Uterus (tissue), 3 donors: ENCODE measurements at regions not wholly inside any gene's neighbourhood (a gene's known extent, or its start where the extent isn't known, plus 50 kb on each side); places are given as distances from the start of the nearest gene placed in this dataset.
"Not testable (repeated sequence)": the region's sequence is repeated elsewhere in the genome, so short reads cannot be mapped to it uniquely, and the experiment has no call there.

Experiments
- DNase-seq, 2 donors: peaks; one replicate each; pipeline ENCODE4 v3.0.0-alpha.2; 2019 to 2020
- H3K27ac ChIP-seq, 2 donors: fragments of 200-600 bp; sonication (generic); 1 replicate in 1 of 2; 2 replicates in 1 of 2; pipeline ENCODE4 v1.5.1; 2016 to 2018
- H3K27me3 ChIP-seq, 2 donors: fragments of 200-600 bp; sonication (generic); one replicate each; pipeline ENCODE4 v1.5.1; 2018 to 2019; ENCODE audit warnings: control low read depth in 1 of 2
- H3K36me3 ChIP-seq, 2 donors: fragments of 200-600 bp; sonication (generic); one replicate each; pipeline ENCODE4 v1.5.1; 2019; ENCODE audit warnings: control low read depth in 1 of 2
- H3K4me1 ChIP-seq, 2 donors: fragments of 200-600 bp; sonication (generic); one replicate each; pipeline ENCODE4 v1.5.1; 2018 to 2019; ENCODE audit warnings: control low read depth in 1 of 2
- H3K4me3 ChIP-seq, 2 donors: fragments of 200-600 bp; sonication (generic); 1 replicate in 1 of 2; 2 replicates in 1 of 2; pipeline ENCODE4 v1.5.1; 2018 to 2019; ENCODE audit warnings: mild to moderate bottlenecking in 1 of 2
- H3K9me3 ChIP-seq, 2 donors: fragments of 200-600 bp; sonication (generic); one replicate each; pipeline ENCODE4 v1.5.1; 2019; ENCODE audit warnings: control low read depth in 1 of 2
- CTCF ChIP-seq, 4 experiments: fragments of 200-600 bp in 2 of 4; fragments of 450-650 bp in 2 of 4; sonication (generic) in 2 of 4; IDR thresholded peaks; one replicate each; pipeline ENCODE4 v1.5.1; 2016 to 2019; ENCODE audit warnings: antibody characterized with exemption in 4 of 4, mild to moderate bottlenecking in 2 of 4, moderate library complexity in 1 of 4
- POLR2A ChIP-seq, 2 donors: fragments of 450-650 bp; IDR thresholded peaks; one replicate each; pipeline ENCODE4 v1.6.1; 2016; ENCODE audit warnings: antibody characterized with exemption in 2 of 2, mild to moderate bottlenecking in 1 of 2, moderate library complexity in 1 of 2
- intact Hi-C: fragments of 100-400 bp; cut with DNase I; formaldehyde crosslinking; loops from one replicate; pipeline ENCODE4 v1.15.1; 2023; ENCODE audit warnings: low total_unique reads
- donor health status: DM: yes; HTN: yes; CAD: no.

- Histone ChIP-seq H3K27ac (no peak overlapping the region), H3K4me1 (no peaks in the 10 kb centered on the region), H3K36me3 (no peaks in the 10 kb centered on the region), H3K4me3 (no peak overlapping the region), H3K9me3 (no peaks in the 10 kb centered on the region), H3K27me3 (no peaks in the 10 kb centered on the region)
- peak in 1 of 2 donors; percentile 6 for DNase-seq
- TF ChIP-seq POLR2A (IDR thresholded peaks at IDR 0.05) (no peak), CTCF (IDR thresholded peaks at IDR 0.05) (no peak)
- intact Hi-C loops = no loop called here
These were observed 277.2 kb upstream of the HS6ST1 start for GRCh38 chr2:128595763-128596395.

- H3K9me3 ChIP-seq = no peaks in the 10 kb centered on the region
- TF ChIP-seq POLR2A (IDR thresholded peaks at IDR 0.05) (no peak), CTCF (IDR thresholded peaks at IDR 0.05) (no peak)
- no peak overlapping the region for H3K27ac ChIP-seq
- no peak for DNase-seq
- H3K36me3 ChIP-seq = no peaks in the 10 kb centered on the region
- no peaks in the 10 kb centered on the region for H3K4me1 ChIP-seq
- no peak overlapping the region for H3K4me3 ChIP-seq
- intact Hi-C loops = no loop called here
- no peaks in the 10 kb centered on the region for H3K27me3 ChIP-seq
These were observed 277.9 kb upstream of the HS6ST1 start for GRCh38 chr2:128596396-128597120.

GRCh38 chr2:128597121-128597762 lies 278.6 kb upstream of the HS6ST1 start:
- H3K27me3 ChIP-seq = no peaks in the 10 kb centered on the region
- no peak for DNase-seq
- H3K4me1 ChIP-seq = no peaks in the 10 kb centered on the region
- no peak overlapping the region for H3K4me3 ChIP-seq
- no peaks in the 10 kb centered on the region for H3K36me3 ChIP-seq
- intact Hi-C loops = no loop called here
- no peak for TF ChIP-seq POLR2A (IDR thresholded peaks at IDR 0.05)
- TF ChIP-seq CTCF (IDR thresholded peaks at IDR 0.05) = no peak
- H3K27ac ChIP-seq = no peak overlapping the region
- no peaks in the 10 kb centered on the region for H3K9me3 ChIP-seq

GRCh38 chr2:128598260-128598659 lies 279.6 kb upstream of the HS6ST1 start:
- H3K36me3 ChIP-seq, H3K9me3 ChIP-seq, H3K27ac ChIP-seq, H3K4me1 ChIP-seq, DNase-seq, H3K4me3 ChIP-seq, intact Hi-C loops, H3K27me3 ChIP-seq: not testable (repeated sequence)

GRCh38 chr2:128598862-128599441 lies 280.3 kb upstream of the HS6ST1 start:
- no peak overlapping the region for H3K27ac ChIP-seq
- intact Hi-C loops = no loop called here
- TF ChIP-seq POLR2A (IDR thresholded peaks at IDR 0.05) (no peak), CTCF (IDR thresholded peaks at IDR 0.05) (no peak)
- no peaks in the 10 kb centered on the region for H3K36me3 ChIP-seq
- DNase-seq = no peak
- no peaks in the 10 kb centered on the region for H3K4me1 ChIP-seq
- H3K4me3 ChIP-seq = no peak overlapping the region
- H3K9me3 ChIP-seq = no peaks in the 10 kb centered on the region
- no peaks in the 10 kb centered on the region for H3K27me3 ChIP-seq
